Stomach smooth muscle (tissue), 2 donors: ENCODE measurements at regions not wholly inside any gene's neighbourhood (a gene's known extent, or its start where the extent isn't known, plus 50 kb on each side); places are given as distances from the start of the nearest gene placed in this dataset.
"Not testable (repeated sequence)": the region's sequence is repeated elsewhere in the genome, so short reads cannot be mapped to it uniquely, and the experiment has no call there.

Experiments
- H3K27ac ChIP-seq: one replicate; pipeline ENCODE4 v1.7.0; 2013; ENCODE audit warnings: mild to moderate bottlenecking, low read length, inconsistent platforms
- H3K27me3 ChIP-seq, 2 donors: one replicate each; pipeline ENCODE4 v1.7.0; 2013; ENCODE audit warnings: low read length in 2 of 2; ENCODE audit not compliant: insufficient read depth in 2 of 2, control insufficient read depth in 1 of 2
- H3K36me3 ChIP-seq, 2 donors: one replicate each; pipeline ENCODE4 v1.7.0; 2013; ENCODE audit warnings: low read length in 2 of 2; ENCODE audit not compliant: control insufficient read depth in 2 of 2, insufficient read depth in 2 of 2
- H3K4me1 ChIP-seq: one replicate; pipeline ENCODE4 v1.7.0; 2013; ENCODE audit warnings: low read length; ENCODE audit not compliant: control insufficient read depth, insufficient read depth
- H3K4me3 ChIP-seq, 2 donors: one replicate each; pipeline ENCODE4 v1.7.0; 2013; ENCODE audit warnings: low read length in 2 of 2
- H3K9ac ChIP-seq, 2 donors: one replicate each; pipeline ENCODE4 v1.7.0; 2013; ENCODE audit warnings: low read length in 2 of 2, mild to moderate bottlenecking in 1 of 2
- H3K9me3 ChIP-seq, 2 donors: one replicate each; pipeline ENCODE4 v1.7.0; 2013; ENCODE audit warnings: low read length in 2 of 2; ENCODE audit not compliant: control insufficient read depth in 2 of 2
- donor health status: healthy.
- donor health status: Pancreatic carcinoma.

- Histone ChIP-seq H3K27me3 (no peaks in the 10 kb centered on the region), H3K9me3 (no peaks in the 10 kb centered on the region), H3K36me3 (no peaks in the 10 kb centered on the region), H3K27ac (no peak overlapping the region), H3K9ac (no peak overlapping the region), H3K4me3 (no peak overlapping the region), H3K4me1 (no peaks in the 10 kb centered on the region)
These were observed 130.0 kb upstream of the ZNF217 start for GRCh38 chr20:53723621-53724020.

- no peak overlapping the region for H3K4me3 ChIP-seq
- no peaks in the 10 kb centered on the region for H3K9me3 ChIP-seq
- H3K4me1 ChIP-seq: no peaks in the 10 kb centered on the region
- H3K27ac ChIP-seq: no peak overlapping the region
- no peak overlapping the region for H3K9ac ChIP-seq
- H3K27me3 ChIP-seq: no peaks in the 10 kb centered on the region
- H3K36me3 ChIP-seq: no peaks in the 10 kb centered on the region
These were observed 129.4 kb upstream of the ZNF217 start for GRCh38 chr20:53723045-53723444.

GRCh38 chr20:53722515-53723036 is 128.9 kb upstream of the ZNF217 start:
- Histone ChIP-seq H3K9me3 (no peaks in the 10 kb centered on the region), H3K4me1 (no peaks in the 10 kb centered on the region), H3K9ac (no peak overlapping the region), H3K36me3 (no peaks in the 10 kb centered on the region), H3K27me3 (no peaks in the 10 kb centered on the region), H3K27ac (no peak overlapping the region), H3K4me3 (no peak overlapping the region)

GRCh38 chr20:53721445-53721963 is 127.9 kb upstream of the ZNF217 start:
- H3K9me3 ChIP-seq, H3K9ac ChIP-seq, H3K36me3 ChIP-seq, H3K27me3 ChIP-seq, H3K27ac ChIP-seq, H3K4me1 ChIP-seq, H3K4me3 ChIP-seq: not testable (repeated sequence)

- H3K4me3 ChIP-seq, H3K27ac ChIP-seq, H3K36me3 ChIP-seq, H3K9me3 ChIP-seq, H3K9ac ChIP-seq, H3K27me3 ChIP-seq, H3K4me1 ChIP-seq: not testable (repeated sequence)
These were observed 125.6 kb upstream of the ZNF217 start for GRCh38 chr20:53719171-53719803.

GRCh38 chr20:53718142-53719021 is 124.7 kb upstream of the ZNF217 start:
- no peak overlapping the region for H3K27ac ChIP-seq

GRCh38 chr20:53716395-53716794 is 122.8 kb upstream of the ZNF217 start:
- H3K4me3 ChIP-seq: no peak overlapping the region
- H3K9ac ChIP-seq: no peak overlapping the region
- H3K27ac ChIP-seq: no peak overlapping the region
- no peaks in the 10 kb centered on the region for H3K36me3 ChIP-seq
- H3K4me1 ChIP-seq: no peaks in the 10 kb centered on the region
- H3K27me3 ChIP-seq: no peaks in the 10 kb centered on the region
- no peaks in the 10 kb centered on the region for H3K9me3 ChIP-seq

More at GRCh38 chr20:53718142-53719021, 124.7 kb upstream of the ZNF217 start:
- H3K4me3 ChIP-seq: no peak overlapping the region
- no peaks in the 10 kb centered on the region for H3K36me3 ChIP-seq
- H3K4me1 ChIP-seq: no peaks in the 10 kb centered on the region
- H3K27me3 ChIP-seq: no peaks in the 10 kb centered on the region
- H3K9me3 ChIP-seq: no peaks in the 10 kb centered on the region
- no peak overlapping the region for H3K9ac ChIP-seq

- H3K27ac ChIP-seq: no peak overlapping the region
- H3K36me3 ChIP-seq: no peaks in the 10 kb centered on the region
- H3K27me3 ChIP-seq: no peaks in the 10 kb centered on the region
- no peak overlapping the region for H3K4me3 ChIP-seq
- no peaks in the 10 kb centered on the region for H3K4me1 ChIP-seq
- H3K9ac ChIP-seq: no peak overlapping the region
- H3K9me3 ChIP-seq: no peaks in the 10 kb centered on the region
These were observed 120.9 kb upstream of the ZNF217 start for GRCh38 chr20:53714524-53714923.

GRCh38 chr20:53713328-53714056 is 119.9 kb upstream of the ZNF217 start:
- no peaks in the 10 kb centered on the region for H3K27me3 ChIP-seq
- no peaks in the 10 kb centered on the region for H3K9me3 ChIP-seq
- no peak overlapping the region for H3K9ac ChIP-seq
- no peaks in the 10 kb centered on the region for H3K4me1 ChIP-seq
- H3K36me3 ChIP-seq: no peaks in the 10 kb centered on the region
- H3K4me3 ChIP-seq: no peak overlapping the region
- H3K27ac ChIP-seq: no peak overlapping the region

- Histone ChIP-seq H3K9me3 (no peaks in the 10 kb centered on the region), H3K27ac (no peak overlapping the region), H3K27me3 (no peaks in the 10 kb centered on the region), H3K9ac (no peak overlapping the region), H3K4me3 (no peak overlapping the region), H3K4me1 (peaks cover 4% of the 10 kb centered on the region), H3K36me3 (no peaks in the 10 kb centered on the region)
These were observed 118.8 kb upstream of the ZNF217 start for GRCh38 chr20:53712212-53712977.
